K562 (cell line): ENCODE measurements at regions not wholly inside any gene's neighbourhood (a gene's known extent, or its start where the extent isn't known, plus 50 kb on each side); places are given as distances from the start of the nearest gene placed in this dataset.

ENCODE experiments used
- AFF1 ChIP-seq, 2 experiments: fragments of 450-650 bp; IDR thresholded peaks; 2 replicates each; pipeline ENCODE4 v1.6.1; 2018; ENCODE audit warnings: mild to moderate bottlenecking in 2 of 2, low read depth in 1 of 2; ENCODE audit not compliant: partially characterized antibody in 2 of 2
- ESRRB ChIP-seq: fragments of 250-450 bp; sonication (Bioruptor Pico); IDR thresholded peaks from 2 replicates; pipeline ENCODE4 v1.5.0; 2020; ENCODE audit warnings: mild to moderate bottlenecking, moderate library complexity, borderline replicate concordance
- HDAC1 ChIP-seq, 2 experiments: fragments of 450-650 bp; IDR thresholded peaks; 2 replicates each; pipeline ENCODE4 v1.6.1; 2016 to 2017; ENCODE audit warnings: inconsistent platforms in 1 of 2, mild to moderate bottlenecking in 1 of 2, moderate library complexity in 1 of 2
- HDGF ChIP-seq: fragments of 450-650 bp; IDR thresholded peaks from 2 replicates; pipeline ENCODE4 v1.6.1; 2016
- HMG20B ChIP-seq: fragments of 250-450 bp; sonication (Bioruptor Pico); IDR thresholded peaks from 2 replicates; pipeline ENCODE4 v1.5.0; 2021; ENCODE audit warnings: mild to moderate bottlenecking
- HNRNPL ChIP-seq: fragments of 200-400 bp; formaldehyde crosslinking; IDR thresholded peaks from 2 replicates; pipeline ENCODE4 v1.6.1; 2017; ENCODE audit warnings: low read depth, mild to moderate bottlenecking, low read length
- KDM2B ChIP-seq: fragments of 250-450 bp; sonication (Bioruptor Pico); IDR thresholded peaks from 2 replicates; pipeline ENCODE4 v1.8.0; 2021; ENCODE audit warnings: mild to moderate bottlenecking, moderate library complexity
- MAFG ChIP-seq: fragments of 450-650 bp; conservative IDR thresholded peaks from 2 replicates; pipeline ENCODE4 v1.6.1; 2016; ENCODE audit warnings: missing genetic modification characterization, missing compliant biosample characterization
- MCM3 ChIP-seq: fragments of 450-650 bp; IDR thresholded peaks from 2 replicates; pipeline ENCODE4 v1.6.1; 2016
- MIER1 ChIP-seq: fragments of 450-650 bp; IDR thresholded peaks from 2 replicates; pipeline ENCODE4 v1.6.1; 2016; ENCODE audit warnings: antibody characterized with exemption, mild to moderate bottlenecking, low read depth
- MTA2 ChIP-seq: fragments of 450-650 bp; IDR thresholded peaks from 2 replicates; pipeline ENCODE4 v1.6.1; 2016; ENCODE audit warnings: low read depth
- PHTF2 ChIP-seq: fragments of 250-450 bp; sonication (Bioruptor Pico); IDR thresholded peaks from 2 replicates; pipeline ENCODE4 v1.5.0; 2021; ENCODE audit warnings: mild to moderate bottlenecking
- PKNOX1 ChIP-seq: fragments of 450-650 bp; IDR thresholded peaks from 2 replicates; pipeline ENCODE4 v1.6.1; 2016
- RBM15 ChIP-seq: fragments of 200-400 bp; formaldehyde crosslinking; IDR thresholded peaks from 2 replicates; pipeline ENCODE4 v1.6.1; 2018; ENCODE audit warnings: mild to moderate bottlenecking, low read length, moderate library complexity; ENCODE audit not compliant: insufficient read depth
- TSHZ1 ChIP-seq: fragments of 250-450 bp; sonication (Bioruptor Pico); IDR thresholded peaks from 2 replicates; pipeline ENCODE4 v1.4.0; 2020; ENCODE audit warnings: mild to moderate bottlenecking, moderate library complexity
- VEZF1 ChIP-seq: fragments of 200-800 bp; sonication (Bioruptor generic); IDR thresholded peaks from 2 replicates; pipeline ENCODE4 v1.6.1; 2017; ENCODE audit warnings: missing genetic modification characterization, missing compliant biosample characterization
- ZFP30 ChIP-seq: fragments of 250-450 bp; sonication (Bioruptor Pico); IDR thresholded peaks from 2 replicates; pipeline ENCODE4 v1.8.0; 2022; ENCODE audit warnings: moderate library complexity, mild to moderate bottlenecking, inconsistent platforms, borderline replicate concordance
- ZNF511 ChIP-seq: sonication (generic); formaldehyde crosslinking; IDR thresholded peaks from 2 replicates; pipeline ENCODE4 v1.8.0; 2022; ENCODE audit warnings: mild to moderate bottlenecking, missing genetic modification reagents

- TF ChIP-seq PKNOX1 = peak; percentile 71
- TF ChIP-seq AFF1 (IDR thresholded peaks at IDR 0.05; ENCODE audit: low read depth in 1 of 2, partially characterized antibody in 2 of 2) = peak in 1 of 2 experiments; percentile 46
- TF ChIP-seq VEZF1 (CRISPR knock-in tag) = peak; percentile 30; the same call in 1 of the 2 replicates
- peak in 1 of 2 experiments; percentile 52; a peak in 1 of 4 replicates for TF ChIP-seq HDAC1 (IDR thresholded peaks at IDR 0.05)
- TF ChIP-seq TSHZ1 (CRISPR knock-in tag) = no peak
- TF ChIP-seq MAFG (tag) = 0 out of 2 replicates have a peak, but pooled peaks have one; percentile 12
- TF ChIP-seq ZFP30 (CRISPR knock-in tag) = no peak
- TF ChIP-seq HMG20B (CRISPR knock-in tag) = no peak
- TF ChIP-seq MIER1 = no peak
- no peak for TF ChIP-seq ZNF511 (CRISPR knock-in tag)
- TF ChIP-seq KDM2B = no peak
- TF ChIP-seq PHTF2 (CRISPR knock-in tag) = no peak
- TF ChIP-seq HNRNPL = no peak
- peak; percentile 78 for TF ChIP-seq MTA2
- TF ChIP-seq RBM15 = no peak
- TF ChIP-seq MCM3 = no peak
- no peak for TF ChIP-seq ESRRB (CRISPR knock-in tag)
- no peak for TF ChIP-seq HDGF
Measured at GRCh38 chr5:12615141-12615820, 711.0 kb upstream of the CTNND2 start (continued).
